ENCODE measurements at regions not wholly inside any gene's neighbourhood (a gene's known extent, or its start where the extent isn't known, plus 50 kb on each side); places are given as distances from the start of the nearest gene placed in this dataset.

DNA sequence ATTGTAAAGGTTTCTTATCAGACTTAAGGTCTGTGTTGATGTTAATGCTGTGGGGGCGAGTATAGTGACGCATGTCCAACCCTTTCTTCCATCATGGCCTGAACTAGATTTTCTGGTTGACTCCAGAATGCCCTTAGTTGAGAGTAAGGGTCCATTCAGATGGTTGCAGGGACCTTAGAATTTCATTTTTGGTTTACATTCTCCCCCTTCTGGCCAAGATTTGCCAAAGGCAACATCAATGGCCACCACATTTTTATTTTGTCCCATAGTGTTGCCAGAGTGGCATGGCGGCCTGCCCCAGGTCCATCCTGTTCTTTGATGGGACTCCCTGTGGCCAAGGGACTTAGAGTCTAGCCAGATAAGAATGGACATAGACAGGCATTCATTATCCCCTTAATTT lies 368.5 kb downstream of the GPM6A start:
- H3K4me1 ChIP-seq (ENCODE audit: insufficient read depth, low read length, poor library complexity, severe bottlenecking), result no peaks in the 10 kb centered on the region
- H3K27me3 ChIP-seq (replicated peaks; ENCODE audit: insufficient read depth, low read depth, low read length, poor library complexity), result no peaks in the 10 kb centered on the region
- TF ChIP-seq EZH2 (IDR thresholded peaks at IDR 0.05; ENCODE audit: borderline replicate concordance, low read depth, low read length, poor library complexity, severe bottlenecking), result no peak
- TF ChIP-seq, protein P1, sequence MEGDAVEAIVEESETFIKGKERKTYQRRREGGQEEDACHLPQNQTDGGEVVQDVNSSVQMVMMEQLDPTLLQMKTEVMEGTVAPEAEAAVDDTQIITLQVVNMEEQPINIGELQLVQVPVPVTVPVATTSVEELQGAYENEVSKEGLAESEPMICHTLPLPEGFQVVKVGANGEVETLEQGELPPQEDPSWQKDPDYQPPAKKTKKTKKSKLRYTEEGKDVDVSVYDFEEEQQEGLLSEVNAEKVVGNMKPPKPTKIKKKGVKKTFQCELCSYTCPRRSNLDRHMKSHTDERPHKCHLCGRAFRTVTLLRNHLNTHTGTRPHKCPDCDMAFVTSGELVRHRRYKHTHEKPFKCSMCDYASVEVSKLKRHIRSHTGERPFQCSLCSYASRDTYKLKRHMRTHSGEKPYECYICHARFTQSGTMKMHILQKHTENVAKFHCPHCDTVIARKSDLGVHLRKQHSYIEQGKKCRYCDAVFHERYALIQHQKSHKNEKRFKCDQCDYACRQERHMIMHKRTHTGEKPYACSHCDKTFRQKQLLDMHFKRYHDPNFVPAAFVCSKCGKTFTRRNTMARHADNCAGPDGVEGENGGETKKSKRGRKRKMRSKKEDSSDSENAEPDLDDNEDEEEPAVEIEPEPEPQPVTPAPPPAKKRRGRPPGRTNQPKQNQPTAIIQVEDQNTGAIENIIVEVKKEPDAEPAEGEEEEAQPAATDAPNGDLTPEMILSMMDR (conservative IDR thresholded peaks at IDR 0.05; ENCODE audit: low read depth, low read length), result peak; percentile 27; the same call in 1 of the 2 replicates
- POLR2A ChIA-PET (ENCODE audit: low non-redundant PET), result no interaction called here
- H3K9me3 ChIP-seq (ENCODE audit: low read depth, low read length, poor library complexity, severe bottlenecking), result no peaks in the 10 kb centered on the region
- no peaks in the 10 kb centered on the region for H3K36me3 ChIP-seq (ENCODE audit: insufficient read depth, low read length, poor library complexity, severe bottlenecking)
- H3K27ac ChIP-seq (ENCODE audit: low read depth, low read length, poor library complexity, severe bottlenecking), result no peak overlapping the region
- no peak for DNase-seq (ENCODE audit: low spot score)
- CTCF ChIA-PET, result no interaction called here
- no TSS peak for BruUV-seq (replicated peaks)
- H3K4me3 ChIP-seq (ENCODE audit: low read depth, low read length, poor library complexity, severe bottlenecking), result no peak overlapping the region
- intact Hi-C loops (cut with micrococcal nuclease; ENCODE audit: unreplicated experiment), result no loop called here

DNA sequence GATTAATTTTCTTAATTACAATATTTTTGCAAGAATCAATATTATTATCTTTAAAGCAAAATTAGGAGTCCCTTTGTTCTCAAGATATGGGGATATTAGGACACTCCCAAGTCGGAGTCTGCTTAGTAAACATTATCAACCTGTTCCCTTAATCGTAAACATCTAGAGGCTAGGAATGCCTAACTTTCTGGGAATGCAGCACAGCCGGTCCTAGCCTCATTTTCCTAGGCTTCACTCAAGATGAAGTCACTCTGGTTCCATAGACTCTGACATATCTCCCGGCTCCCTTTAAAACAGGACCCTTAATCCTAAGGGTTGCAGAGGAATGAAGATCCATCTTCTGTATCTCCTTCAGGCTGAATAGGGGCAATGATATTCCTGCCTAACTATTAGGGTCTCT lies 367.6 kb downstream of the GPM6A start:
- DNase-seq (ENCODE audit: low spot score), result no peak
- Histone ChIP-seq H3K9me3 (ENCODE audit: low read depth, low read length, poor library complexity, severe bottlenecking) (no peaks in the 10 kb centered on the region), H3K27me3 (replicated peaks; ENCODE audit: insufficient read depth, low read depth, low read length, poor library complexity) (no peaks in the 10 kb centered on the region), H3K27ac (ENCODE audit: low read depth, low read length, poor library complexity, severe bottlenecking) (no peak overlapping the region), H3K4me3 (ENCODE audit: low read depth, low read length, poor library complexity, severe bottlenecking) (no peak overlapping the region), H3K4me1 (ENCODE audit: insufficient read depth, low read length, poor library complexity, severe bottlenecking) (no peaks in the 10 kb centered on the region), H3K36me3 (ENCODE audit: insufficient read depth, low read length, poor library complexity, severe bottlenecking) (no peaks in the 10 kb centered on the region)
- BruUV-seq (replicated peaks), result no TSS peak
- ChIA-PET CTCF (no interaction called here), POLR2A (ENCODE audit: low non-redundant PET) (no interaction called here)
- TF ChIP-seq, protein P1 (conservative IDR thresholded peaks at IDR 0.05; ENCODE audit: low read depth, low read length), result no peak
- TF ChIP-seq EZH2 (IDR thresholded peaks at IDR 0.05; ENCODE audit: borderline replicate concordance, low read depth, low read length, poor library complexity, severe bottlenecking), result no peak
- intact Hi-C loops (cut with micrococcal nuclease; ENCODE audit: unreplicated experiment), result no loop called here

DNA sequence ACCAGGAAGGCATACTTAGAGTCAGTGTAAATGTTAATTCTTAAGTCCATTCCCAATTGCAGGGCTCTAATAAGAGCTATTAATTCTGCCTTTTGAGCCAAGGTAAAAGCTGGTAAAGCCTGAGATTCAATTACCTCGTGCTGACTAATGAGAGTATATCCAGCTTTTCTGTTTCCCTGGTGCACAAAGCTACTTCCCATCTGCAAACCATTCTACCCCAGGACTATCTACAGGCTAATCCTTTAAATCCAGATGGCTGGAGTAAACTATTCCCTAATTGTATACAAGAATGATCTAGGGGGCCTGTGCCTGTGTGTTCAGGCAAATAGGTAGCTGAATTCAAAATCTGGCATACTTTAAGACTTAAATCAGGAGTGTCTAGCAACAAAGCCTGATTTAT lies 365.0 kb downstream of the GPM6A start:
- H3K4me1 ChIP-seq (ENCODE audit: insufficient read depth, low read length, poor library complexity, severe bottlenecking), result no peaks in the 10 kb centered on the region
- ChIA-PET CTCF (no interaction called here), POLR2A (ENCODE audit: low non-redundant PET) (no interaction called here)
- intact Hi-C loops (cut with micrococcal nuclease; ENCODE audit: unreplicated experiment), result no loop called here
- H3K36me3 ChIP-seq (ENCODE audit: insufficient read depth, low read length, poor library complexity, severe bottlenecking), result no peaks in the 10 kb centered on the region
- no peaks in the 10 kb centered on the region for H3K9me3 ChIP-seq (ENCODE audit: low read depth, low read length, poor library complexity, severe bottlenecking)
- no peaks in the 10 kb centered on the region for H3K27me3 ChIP-seq (replicated peaks; ENCODE audit: insufficient read depth, low read depth, low read length, poor library complexity)
- no peak overlapping the region for H3K4me3 ChIP-seq (ENCODE audit: low read depth, low read length, poor library complexity, severe bottlenecking)
- no TSS peak for BruUV-seq (replicated peaks)
- no peak for DNase-seq (ENCODE audit: low spot score)
- TF ChIP-seq EZH2 (IDR thresholded peaks at IDR 0.05; ENCODE audit: borderline replicate concordance, low read depth, low read length, poor library complexity, severe bottlenecking), result no peak
- TF ChIP-seq, protein P1 (conservative IDR thresholded peaks at IDR 0.05; ENCODE audit: low read depth, low read length), result no peak
- no peak overlapping the region for H3K27ac ChIP-seq (ENCODE audit: low read depth, low read length, poor library complexity, severe bottlenecking)
